ENCODE measurements at regions not wholly inside any gene's neighbourhood (a gene's known extent, or its start where the extent isn't known, plus 50 kb on each side); places are given as distances from the start of the nearest gene placed in this dataset.

GRCh38 chr7:32214913-32215312, 144.7 kb upstream of the PDE1C start:
- Histone ChIP-seq H3K9me3 (ENCODE audit: control insufficient read depth, low read depth, low read length) (no peaks in the 10 kb centered on the region), H3K4me2 (ENCODE audit: control insufficient read depth, extremely low read depth, insufficient read depth, low read depth, low read length) (no peak overlapping the region), H3K9ac (ENCODE audit: control insufficient read depth, extremely low read depth, insufficient read depth, low read length) (no peak overlapping the region), H2AFZ (ENCODE audit: control insufficient read depth, low read length) (no peak overlapping the region), H3K27ac (ENCODE audit: control insufficient read depth, insufficient read depth, low read length) (no peak overlapping the region), H4K20me1 (ENCODE audit: control insufficient read depth, extremely low read depth, insufficient read depth, low read length) (no peaks in the 10 kb centered on the region), H3K9me1 (ENCODE audit: control insufficient read depth, extremely low read depth, insufficient read depth, low read length) (no peaks in the 10 kb centered on the region), H3K27me3 (ENCODE audit: control insufficient read depth, extremely low read depth, insufficient read depth, low read length) (no peaks in the 10 kb centered on the region), H3K36me3 (ENCODE audit: control insufficient read depth in 2 of 2, extremely low read depth in 1 of 2, insufficient read depth in 2 of 2, low read length in 2 of 2) (no peaks in the 10 kb centered on the region), H3K4me3 (ENCODE audit: control insufficient read depth in 2 of 3, extremely low read depth in 1 of 3, insufficient read depth in 2 of 3, low read depth in 1 of 3, low read length in 3 of 3) (no peak overlapping the region), H3K79me2 (ENCODE audit: control insufficient read depth, insufficient read depth, low read length) (no peaks in the 10 kb centered on the region), H3K4me1 (ENCODE audit: control insufficient read depth, extremely low read depth, insufficient read depth, low read length) (no peaks in the 10 kb centered on the region)
- TF ChIP-seq CTCF (optimal IDR thresholded peaks at IDR 0.05 in 1 of 3, IDR thresholded peaks at IDR 0.05 in 1 of 3, conservative IDR thresholded peaks at IDR 0.05 in 1 of 3; ENCODE audit: extremely low read depth in 1 of 3, insufficient read depth in 2 of 3, low read length in 3 of 3), result no peak
- TF ChIP-seq EZH2 (IDR thresholded peaks at IDR 0.05; ENCODE audit: low read length), result no peak
- DNase-seq (ENCODE audit: low read depth, low spot score), result no peak
- dilution Hi-C loops (cut with MboI; ENCODE audit: extremely low pct_ligation_motif_present, low sequenced_read_pairs), result no loop called here
- FAIRE-seq, result no peak

- Histone ChIP-seq H3K36me3 (ENCODE audit: control insufficient read depth in 2 of 2, extremely low read depth in 1 of 2, insufficient read depth in 2 of 2, low read length in 2 of 2) (no peaks in the 10 kb centered on the region), H3K9me3 (ENCODE audit: control insufficient read depth, low read depth, low read length) (no peaks in the 10 kb centered on the region), H3K27me3 (ENCODE audit: control insufficient read depth, extremely low read depth, insufficient read depth, low read length) (no peaks in the 10 kb centered on the region), H3K79me2 (ENCODE audit: control insufficient read depth, insufficient read depth, low read length) (no peaks in the 10 kb centered on the region), H3K4me3 (ENCODE audit: control insufficient read depth in 2 of 3, extremely low read depth in 1 of 3, insufficient read depth in 2 of 3, low read depth in 1 of 3, low read length in 3 of 3) (no peak overlapping the region), H3K4me2 (ENCODE audit: control insufficient read depth, extremely low read depth, insufficient read depth, low read depth, low read length) (no peak overlapping the region), H3K4me1 (ENCODE audit: control insufficient read depth, extremely low read depth, insufficient read depth, low read length) (no peaks in the 10 kb centered on the region), H3K9me1 (ENCODE audit: control insufficient read depth, extremely low read depth, insufficient read depth, low read length) (no peaks in the 10 kb centered on the region), H3K27ac (ENCODE audit: control insufficient read depth, insufficient read depth, low read length) (no peak overlapping the region), H3K9ac (ENCODE audit: control insufficient read depth, extremely low read depth, insufficient read depth, low read length) (no peak overlapping the region), H4K20me1 (ENCODE audit: control insufficient read depth, extremely low read depth, insufficient read depth, low read length) (no peaks in the 10 kb centered on the region), H2AFZ (ENCODE audit: control insufficient read depth, low read length) (no peak overlapping the region)
- TF ChIP-seq EZH2 (IDR thresholded peaks at IDR 0.05; ENCODE audit: low read length) (no peak), CTCF (optimal IDR thresholded peaks at IDR 0.05 in 1 of 3, IDR thresholded peaks at IDR 0.05 in 1 of 3, conservative IDR thresholded peaks at IDR 0.05 in 1 of 3; ENCODE audit: extremely low read depth in 1 of 3, insufficient read depth in 2 of 3, low read length in 3 of 3) (no peak)
- dilution Hi-C loops (cut with MboI; ENCODE audit: extremely low pct_ligation_motif_present, low sequenced_read_pairs), result no loop called here
- DNase-seq (ENCODE audit: low read depth, low spot score), result no peak
- no peak for FAIRE-seq
Observed at GRCh38 chr7:32212321-32212720, 142.1 kb upstream of the PDE1C start.
